Activated CD8-positive, alpha-beta memory T cell treated with anti-CD3 and anti-CD28 coated beads for 36 hours (primary cell): ENCODE measurements at regions not wholly inside any gene's neighbourhood (a gene's known extent, or its start where the extent isn't known, plus 50 kb on each side); places are given as distances from the start of the nearest gene placed in this dataset.

Experiments used
- CTCF ChIA-PET: fragments of 350-600 bp; sonication (Branson Sonifier 250); formaldehyde crosslinking; loops from one replicate; lab custom pipeline; 2021; ENCODE audit warnings: antibody characterized with exemption; lab: Charles Lee
- POLR2A ChIA-PET: fragments of 350-600 bp; sonication (Branson Sonifier 250); formaldehyde crosslinking; loops from one replicate; lab custom pipeline; 2021; ENCODE audit warnings: antibody characterized with exemption; lab: Charles Lee

DNA sequence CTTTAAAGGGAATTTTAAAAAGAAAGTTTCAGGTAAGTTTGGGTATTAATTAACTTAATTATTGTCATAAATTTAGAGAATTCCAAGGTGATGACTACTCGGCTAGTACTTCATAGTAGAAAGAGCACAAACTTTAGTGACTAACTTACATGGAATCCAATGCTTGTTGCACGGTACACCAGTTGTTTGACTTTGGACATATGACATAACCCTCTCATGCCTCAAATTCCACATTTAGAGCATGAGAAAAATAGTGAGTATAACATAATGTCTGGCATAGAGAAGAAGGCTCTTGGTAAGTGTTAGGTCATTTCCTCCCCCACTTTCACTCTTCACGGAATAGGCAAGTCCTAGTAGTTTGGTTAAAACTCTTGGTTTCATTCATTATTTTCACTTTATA is 1249.4 kb upstream of the SLC10A2 start:
- CTCF ChIA-PET: no interaction called here
- POLR2A ChIA-PET: no interaction called here

DNA sequence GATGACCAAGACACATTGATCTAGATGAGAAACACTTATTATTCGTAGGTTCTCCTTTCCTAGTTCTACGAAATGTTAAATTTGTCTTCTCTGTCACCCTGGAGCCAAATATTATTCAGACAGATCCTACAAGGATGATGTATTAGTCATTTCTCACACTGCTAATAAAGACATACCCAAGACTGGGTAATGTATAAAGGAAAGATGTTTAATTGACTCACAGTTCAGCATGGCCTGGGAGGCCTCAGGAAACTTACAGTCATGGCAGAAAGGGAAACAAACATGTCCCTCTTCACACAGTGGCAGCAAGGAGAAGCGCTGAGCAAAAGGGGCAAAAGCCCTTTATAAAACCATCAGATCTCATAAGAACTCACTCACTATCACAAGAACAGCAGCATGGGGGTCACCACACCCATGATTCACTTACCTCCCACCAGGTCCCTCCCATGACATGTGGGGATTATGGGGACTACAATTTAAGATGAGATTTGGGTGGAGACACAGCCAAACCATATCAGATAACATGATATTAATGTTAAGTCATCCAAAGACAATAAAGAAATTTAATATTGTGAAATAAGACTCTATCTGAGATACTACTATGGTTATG is 1248.8 kb upstream of the SLC10A2 start:
- ChIA-PET POLR2A (no interaction called here), CTCF (no interaction called here)

DNA sequence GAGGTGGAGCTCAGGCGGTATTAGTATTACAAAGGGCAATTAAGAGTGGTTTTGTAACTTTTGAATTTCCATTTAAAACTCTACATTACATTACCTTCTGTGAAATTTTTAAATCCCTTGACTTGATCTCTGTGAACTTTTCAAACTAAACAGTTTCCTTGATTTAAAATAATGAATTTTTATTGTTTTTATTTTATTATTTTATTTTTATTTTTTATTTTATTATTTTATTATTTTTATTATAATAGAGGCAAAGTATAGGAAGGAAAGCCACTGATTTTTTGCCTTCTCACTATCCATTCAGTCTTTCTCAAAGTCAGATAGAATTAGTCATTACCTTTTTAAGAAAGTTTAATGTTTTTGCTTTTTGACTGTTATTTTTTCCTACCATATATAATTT is 1248.1 kb upstream of the SLC10A2 start:
- CTCF ChIA-PET: no interaction called here
- POLR2A ChIA-PET: no interaction called here

DNA sequence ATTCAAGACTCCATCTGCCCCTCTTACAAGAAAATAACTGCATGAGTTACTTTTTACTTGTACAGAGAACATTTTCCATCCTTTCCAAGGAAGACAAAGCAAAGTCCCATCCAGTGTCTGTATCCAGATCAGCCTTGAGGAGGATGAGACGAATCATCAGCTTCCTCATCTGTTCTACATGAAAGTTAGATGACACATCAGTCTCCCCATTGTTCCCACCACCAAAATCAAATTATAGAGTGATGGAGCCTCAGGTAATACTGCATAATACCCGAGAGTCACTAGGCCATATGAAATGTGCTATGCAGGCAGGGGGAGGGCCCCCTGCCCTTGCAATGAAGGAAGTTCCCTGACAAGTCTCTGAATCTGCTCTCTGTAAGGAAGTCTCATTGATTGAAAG is 1244.6 kb upstream of the SLC10A2 start:
- POLR2A ChIA-PET: no interaction called here
- CTCF ChIA-PET: no interaction called here

DNA sequence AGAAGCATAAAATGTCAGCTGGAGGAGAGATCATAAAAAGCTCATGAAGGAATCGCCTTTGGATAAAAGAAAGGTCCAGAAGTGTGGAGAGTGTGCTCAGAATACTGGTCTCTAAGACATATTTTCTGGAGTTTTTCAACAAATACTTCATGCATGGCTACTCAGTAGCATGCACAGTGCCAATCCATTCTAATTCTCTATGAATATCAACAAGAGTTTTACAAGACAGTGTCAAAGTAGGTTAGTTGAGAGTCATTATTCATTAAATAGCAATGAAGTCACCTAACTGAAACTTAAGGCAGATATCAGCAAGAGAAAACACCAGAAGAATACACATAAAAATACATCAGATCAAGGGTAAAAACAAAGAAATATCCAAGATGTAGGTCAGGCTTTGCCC is 1243.2 kb upstream of the SLC10A2 start:
- POLR2A ChIA-PET: no interaction called here
- CTCF ChIA-PET: no interaction called here

DNA sequence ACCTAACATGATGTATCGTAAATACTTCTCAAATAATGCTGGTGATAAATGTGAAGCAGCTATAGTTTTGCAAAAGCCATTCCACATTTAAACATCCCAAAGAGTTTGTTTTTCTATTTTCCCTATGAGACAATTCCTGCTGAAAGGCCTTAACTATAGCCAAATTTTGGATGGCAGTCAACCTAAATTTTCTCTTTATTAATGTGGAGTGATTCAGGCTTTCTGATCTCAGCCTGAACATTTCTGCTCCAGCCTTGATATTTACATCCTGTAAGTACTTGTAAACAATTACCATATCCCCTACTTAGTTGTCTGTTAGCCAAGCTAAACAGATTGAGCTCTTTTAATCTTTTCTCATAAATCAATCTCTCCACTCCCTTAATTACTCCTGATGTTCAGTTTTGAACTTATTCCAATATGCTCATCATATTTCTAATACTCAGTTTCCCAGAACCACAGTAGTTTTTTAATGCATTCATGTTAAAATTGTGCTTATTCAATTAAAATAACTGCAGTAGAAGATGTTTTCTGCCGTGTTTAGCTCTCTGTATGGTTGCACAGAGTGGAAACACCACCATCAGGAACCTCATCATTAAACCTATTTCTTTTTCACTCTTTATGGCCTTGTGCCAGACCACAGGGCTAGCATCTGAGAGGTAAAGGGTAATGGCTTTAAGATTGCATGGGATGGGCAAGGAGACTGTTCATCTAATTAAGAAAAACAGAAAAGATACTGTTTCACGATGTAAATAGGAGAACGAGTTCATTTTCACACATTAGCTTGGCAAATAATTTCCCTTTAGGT is 1235.2 kb upstream of the SLC10A2 start:
- CTCF ChIA-PET: no interaction called here
- POLR2A ChIA-PET: no interaction called here

DNA sequence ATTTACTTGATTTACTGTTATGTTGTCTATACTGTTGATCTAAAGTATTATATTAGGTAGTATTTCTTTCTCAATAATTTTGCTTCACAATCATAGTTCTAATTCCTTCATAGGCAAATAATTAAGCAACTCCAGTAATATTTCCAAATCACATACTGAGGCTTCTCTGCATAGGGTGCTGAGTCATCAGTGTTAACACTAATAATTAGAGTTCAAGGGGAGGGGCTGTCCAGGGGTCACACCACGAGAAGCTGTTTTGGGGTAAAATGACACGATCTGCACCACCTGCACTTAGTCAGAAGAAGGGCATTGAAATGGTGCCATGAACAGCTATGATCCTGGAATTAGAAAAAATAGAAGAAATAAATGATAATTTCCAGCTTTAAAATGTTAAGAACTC is 1230.9 kb upstream of the SLC10A2 start:
- POLR2A ChIA-PET: no interaction called here
- CTCF ChIA-PET: no interaction called here

DNA sequence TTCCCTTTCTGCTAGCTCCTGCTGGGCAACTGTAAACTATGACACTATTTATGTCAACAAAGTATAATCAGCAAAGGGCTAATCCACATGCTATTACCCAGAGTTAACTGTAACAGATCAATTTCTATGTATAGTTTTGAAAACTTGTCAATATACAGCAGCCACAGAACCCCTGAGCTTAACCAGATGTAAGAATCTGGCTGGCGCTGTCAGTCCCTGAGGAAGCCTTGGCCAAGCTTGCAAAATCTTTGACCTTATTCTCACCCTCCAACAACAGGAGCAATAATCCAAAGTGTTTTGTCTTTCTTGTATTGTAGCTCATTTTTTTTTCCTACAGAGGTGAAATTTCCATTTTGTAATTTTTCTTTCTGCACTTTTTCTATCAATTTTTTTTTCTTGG is 1230.1 kb upstream of the SLC10A2 start:
- ChIA-PET CTCF (no interaction called here), POLR2A (no interaction called here)

DNA sequence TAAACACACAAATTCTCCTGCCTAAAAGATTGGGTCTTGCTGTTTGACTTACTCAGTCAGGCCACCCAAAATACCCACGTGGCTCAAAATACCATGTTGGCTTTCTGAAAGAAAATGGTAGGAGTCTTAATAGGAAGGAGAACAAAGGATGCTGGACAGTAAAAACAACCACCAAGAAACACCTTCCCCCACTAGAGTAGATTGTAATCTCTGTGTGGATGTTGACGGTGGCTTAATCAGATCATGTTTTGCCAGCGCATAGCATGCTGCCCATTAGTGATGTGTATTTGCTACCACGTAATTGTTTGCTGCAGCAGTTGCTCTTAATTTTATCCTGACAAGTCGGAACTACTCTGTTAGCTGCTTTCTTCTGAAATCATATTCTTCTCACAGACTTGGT is 1229.3 kb upstream of the SLC10A2 start:
- CTCF ChIA-PET: no interaction called here

DNA sequence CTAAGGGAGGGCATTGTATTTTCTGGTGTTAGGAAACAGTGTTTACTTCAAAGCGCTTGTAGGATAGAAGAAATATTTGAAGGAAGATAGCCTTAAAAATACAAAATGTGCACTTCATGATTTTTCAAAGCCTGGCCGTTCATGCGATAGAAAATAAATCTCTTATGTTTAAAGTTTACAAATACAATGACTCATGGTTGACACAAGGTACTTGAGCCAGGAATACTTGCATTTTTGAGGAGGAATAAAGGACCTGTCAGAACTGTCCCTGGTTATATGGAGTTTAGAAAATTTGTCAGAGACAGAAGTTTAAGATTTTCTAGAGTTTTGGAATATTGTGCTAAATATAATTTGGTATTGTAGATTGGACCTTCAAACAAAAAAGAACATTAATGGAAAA is 1223.2 kb upstream of the SLC10A2 start:
- POLR2A ChIA-PET: no interaction called here
- CTCF ChIA-PET: no interaction called here

More for the DNA sequence above, 1229.3 kb upstream of the SLC10A2 start:
- POLR2A ChIA-PET: no interaction called here

DNA sequence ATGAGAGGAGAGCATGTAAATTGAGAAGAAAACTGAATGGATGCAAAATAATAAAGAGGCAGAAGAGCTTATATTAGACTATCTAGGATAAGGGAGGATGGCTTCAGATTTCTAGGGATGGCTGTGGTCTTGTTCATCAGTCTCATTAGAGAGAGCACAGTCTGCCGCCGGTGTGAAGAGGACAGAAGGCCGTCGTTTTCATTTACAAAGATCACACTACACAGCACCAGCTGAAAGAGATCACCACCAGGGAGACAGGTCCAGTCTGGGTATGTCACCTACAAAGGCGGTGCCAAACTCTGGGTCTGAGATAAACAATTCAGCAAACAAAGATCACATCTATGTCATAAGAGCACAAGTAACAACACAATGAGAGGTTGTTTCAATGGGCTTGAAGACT is 1222.3 kb upstream of the SLC10A2 start:
- ChIA-PET POLR2A (no interaction called here), CTCF (no interaction called here)

DNA sequence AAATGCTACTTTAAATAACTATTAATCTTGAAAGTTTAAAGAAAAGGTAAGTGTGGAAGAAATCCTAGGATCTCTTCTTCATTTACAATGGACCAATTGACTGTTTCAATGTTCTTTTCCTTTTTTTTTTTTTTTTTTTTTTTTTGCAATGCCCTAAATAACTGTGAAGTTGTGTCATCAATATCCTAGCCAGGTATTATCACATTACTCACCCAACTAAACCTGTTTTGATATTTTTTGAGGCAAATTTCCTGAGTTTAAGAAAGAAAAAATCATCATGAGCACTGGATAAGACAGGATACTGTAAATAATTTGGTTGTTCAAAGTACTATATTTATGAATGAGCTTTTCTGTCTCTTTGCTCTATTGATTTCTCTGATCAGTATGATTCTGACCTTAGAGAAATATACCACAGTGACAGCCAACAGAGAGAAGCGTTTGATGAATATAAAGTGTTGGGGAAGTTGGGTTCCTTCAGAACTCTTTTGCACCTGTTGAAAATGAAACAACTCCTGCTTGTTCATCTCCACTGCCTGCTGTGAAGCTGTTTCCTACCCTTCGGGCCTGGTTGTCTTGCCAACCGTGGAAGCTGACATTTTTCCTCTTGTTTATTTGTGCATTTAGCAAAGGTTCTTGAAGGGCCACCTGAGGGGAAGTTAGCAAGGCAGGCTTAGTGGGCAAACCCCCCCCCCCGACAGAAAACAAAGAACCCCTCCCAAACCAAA is 1220.5 kb upstream of the SLC10A2 start:
- POLR2A ChIA-PET: no interaction called here
- CTCF ChIA-PET: no interaction called here

DNA sequence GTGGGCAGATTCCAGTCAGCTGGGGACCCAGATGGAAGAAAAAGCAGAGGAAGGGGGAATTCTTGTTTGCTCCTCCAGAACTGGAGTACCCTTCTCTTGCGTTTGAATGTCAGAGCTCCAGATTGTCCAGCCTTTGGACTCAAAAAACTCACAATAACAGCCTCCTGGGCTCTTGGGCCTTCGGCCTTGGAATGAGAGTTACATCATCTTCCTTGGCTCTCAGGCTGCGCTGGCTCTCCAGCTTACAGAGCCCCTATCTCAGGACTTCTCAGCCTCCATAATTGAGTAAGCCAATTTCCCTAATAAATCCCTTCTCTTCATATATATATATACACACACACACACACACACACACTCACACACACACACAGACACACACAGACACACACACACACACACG is 1215.7 kb upstream of the SLC10A2 start:
- CTCF ChIA-PET: no interaction called here

DNA sequence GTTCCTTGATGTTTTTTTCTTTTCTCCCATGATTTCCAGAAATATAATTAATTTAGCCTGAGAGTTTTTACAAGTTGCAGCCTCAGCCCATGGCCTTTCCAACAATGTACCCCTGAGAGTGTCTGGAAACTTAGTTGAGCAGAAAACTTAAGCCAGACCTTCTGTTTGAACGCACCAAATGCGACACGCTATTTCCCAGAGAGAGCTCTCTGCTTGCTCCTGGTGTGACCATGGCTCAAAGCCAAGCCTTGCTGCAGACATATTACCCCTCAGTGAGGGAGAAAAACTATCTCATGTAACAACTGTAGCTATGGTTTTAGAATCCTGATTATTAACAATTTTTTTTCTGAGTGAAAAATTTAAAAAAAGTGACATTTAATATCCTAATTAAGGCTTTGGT is 1204.5 kb upstream of the SLC10A2 start:
- ChIA-PET POLR2A (no interaction called here), CTCF (no interaction called here)

More for the DNA sequence above, 1215.7 kb upstream of the SLC10A2 start:
- POLR2A ChIA-PET: no interaction called here

DNA sequence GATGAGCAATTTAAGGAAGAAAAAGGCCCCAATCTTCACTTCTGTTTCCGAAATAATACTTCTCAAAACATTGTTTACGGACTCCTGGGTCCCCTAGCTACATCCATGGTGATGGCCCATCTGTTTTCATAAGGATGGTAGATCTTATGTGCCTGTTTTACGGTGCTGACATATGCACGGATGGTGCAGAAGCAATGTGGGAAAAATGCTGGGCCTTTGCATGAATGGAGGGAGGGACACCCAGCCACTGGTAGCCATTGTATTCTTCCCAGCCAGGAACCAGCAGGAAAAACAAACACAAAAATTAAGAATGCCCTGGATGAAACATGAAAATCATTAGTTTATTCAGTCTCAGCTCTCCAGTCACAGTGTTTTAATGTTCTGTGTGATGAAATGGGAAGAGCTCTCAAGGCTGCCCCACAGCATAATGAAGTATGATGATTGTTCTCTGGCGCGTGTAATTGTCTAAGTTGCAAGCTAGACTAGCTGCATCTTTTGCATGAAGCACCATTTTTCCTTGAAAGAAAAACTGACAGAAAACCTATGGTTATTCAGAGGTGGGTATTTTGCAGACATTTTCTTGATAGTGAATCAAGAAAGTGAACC is 1201.1 kb upstream of the SLC10A2 start:
- ChIA-PET POLR2A (no interaction called here), CTCF (interaction anchor here (0.6 kb wide), 1 partner anchor 1274 kb away, joined by 3 read pairs; no protein-coding TSS in a partner anchor)

DNA sequence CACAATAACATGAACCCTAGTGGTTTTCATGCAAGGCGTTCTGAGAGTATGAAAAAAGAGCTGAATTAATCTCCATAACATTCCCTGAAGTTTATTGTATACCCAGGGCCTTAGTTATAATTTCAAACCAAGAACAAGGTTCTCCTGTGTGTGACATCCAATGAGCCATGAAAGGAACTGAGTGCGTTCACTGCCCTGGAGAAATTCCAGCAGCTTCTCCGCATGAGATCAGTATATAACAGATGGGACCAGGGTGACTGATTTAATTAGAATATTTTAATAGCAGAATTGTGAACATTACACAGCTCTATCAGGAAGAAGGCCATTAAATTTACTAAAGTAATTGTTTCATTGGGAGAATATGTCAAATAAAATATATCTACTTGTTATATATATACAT is 1190.5 kb upstream of the SLC10A2 start:
- ChIA-PET CTCF (no interaction called here), POLR2A (no interaction called here)

DNA sequence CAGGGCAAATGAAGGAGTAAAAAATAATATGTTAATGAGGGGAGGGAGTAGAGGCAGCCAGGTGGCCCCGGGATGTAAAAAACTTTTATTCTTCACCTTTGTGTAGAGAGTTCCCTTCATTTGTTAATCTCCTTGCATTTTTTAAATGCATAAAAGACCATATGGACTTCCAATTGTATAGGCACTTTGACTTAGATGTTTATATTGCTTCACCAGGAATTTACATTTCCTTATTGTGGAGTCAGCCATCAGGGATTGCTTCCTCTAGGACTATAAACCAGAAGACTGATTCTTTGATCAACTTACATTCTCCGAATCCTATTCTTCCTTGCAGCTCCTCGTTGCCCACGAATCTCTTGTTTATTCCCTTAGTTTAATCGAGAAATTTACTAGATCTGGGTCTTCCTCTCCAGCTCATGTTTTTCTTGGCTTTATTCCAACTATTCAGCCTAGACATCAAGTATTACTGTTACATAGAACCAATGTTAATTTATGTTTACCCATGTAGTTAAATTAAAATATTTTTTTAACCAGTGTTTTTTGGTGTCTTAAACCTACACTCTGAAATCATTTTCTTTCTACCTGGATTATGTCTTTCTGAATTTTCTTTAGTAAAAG is 1187.0 kb upstream of the SLC10A2 start:
- CTCF ChIA-PET: no interaction called here
- POLR2A ChIA-PET: no interaction called here

DNA sequence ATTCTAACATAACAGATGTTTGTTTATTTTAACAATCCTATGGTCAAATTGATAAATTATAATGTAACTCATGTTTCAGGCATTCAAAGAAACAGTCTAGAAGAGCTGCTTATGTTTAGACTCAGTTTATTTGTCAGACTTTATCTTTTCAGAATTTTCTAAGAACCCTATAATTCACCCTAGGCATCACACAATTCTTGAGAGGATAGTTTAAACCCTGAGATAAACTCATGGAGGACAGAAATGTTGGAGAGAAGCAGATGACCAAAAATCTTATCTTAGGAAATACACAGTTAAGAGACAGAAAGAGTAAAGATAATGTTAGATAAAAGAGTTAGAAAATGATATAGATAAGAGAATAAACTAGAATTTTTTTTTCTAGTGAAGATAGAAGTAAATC is 1185.7 kb upstream of the SLC10A2 start:
- CTCF ChIA-PET: no interaction called here
- POLR2A ChIA-PET: no interaction called here

DNA sequence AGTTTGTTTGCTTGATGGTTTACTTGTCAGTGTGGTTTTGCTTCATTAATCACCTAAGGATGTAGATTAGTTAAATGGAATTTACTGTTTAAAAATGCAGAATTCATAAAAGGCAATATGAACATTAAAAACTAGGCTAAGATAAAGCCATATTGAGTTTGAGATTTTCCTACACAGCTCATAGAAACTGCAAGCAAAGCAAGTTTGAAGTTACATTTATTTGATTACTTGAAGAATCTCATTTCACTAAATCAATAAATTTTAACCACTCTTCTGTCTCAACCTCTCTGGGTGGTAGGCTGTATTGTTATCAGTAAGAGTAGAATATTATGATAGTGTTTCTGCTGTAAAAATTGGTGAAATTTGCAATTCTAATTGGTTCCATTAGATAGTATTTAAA is 1180.7 kb upstream of the SLC10A2 start:
- ChIA-PET POLR2A (no interaction called here), CTCF (no interaction called here)

DNA sequence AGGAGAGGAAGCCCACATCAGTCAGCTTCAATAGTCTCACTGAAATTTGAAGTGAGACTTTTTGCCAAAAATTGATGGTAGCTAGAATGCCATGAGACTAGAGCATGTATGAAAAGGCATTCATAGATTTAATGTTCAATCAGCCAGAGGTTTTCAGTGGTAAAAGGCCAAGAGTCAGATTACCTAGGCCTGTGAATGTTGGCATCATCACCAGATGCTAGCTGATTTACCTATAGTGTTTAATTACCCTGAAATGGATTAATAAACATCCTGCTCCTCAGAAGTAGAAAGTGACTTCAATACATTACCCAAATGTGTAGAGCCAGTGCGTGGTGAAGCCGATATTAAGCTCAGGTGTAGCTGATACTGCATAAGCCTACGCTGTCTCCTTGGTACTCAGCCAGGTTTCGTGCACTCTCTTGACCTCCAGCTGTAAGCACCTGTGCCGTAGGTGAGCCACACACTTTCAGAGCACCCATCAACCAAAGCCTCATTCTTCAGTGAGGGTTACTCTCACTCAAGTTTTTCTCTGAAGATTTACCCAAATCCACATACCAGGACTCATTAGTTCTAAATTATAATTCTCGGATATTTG is 1140.3 kb upstream of the SLC10A2 start:
- ChIA-PET CTCF (no interaction called here), POLR2A (no interaction called here)
